Peyer's patch (tissue), 4 donors: ENCODE measurements at regions not wholly inside any gene's neighbourhood (a gene's known extent, or its start where the extent isn't known, plus 50 kb on each side); places are given as distances from the start of the nearest gene placed in this dataset.

Source experiments
- DNase-seq, 3 donors: peaks; one replicate each; pipeline ENCODE4 v3.0.0-alpha.2; 2017 to 2019
- H3K27ac ChIP-seq, 4 donors: fragments of 200-600 bp; sonication (generic); one replicate each; pipeline ENCODE4 v1.5.1; 2016 to 2019
- H3K27me3 ChIP-seq, 2 donors: fragments of 200-600 bp; sonication (generic); one replicate each; pipeline ENCODE4 v1.5.1; 2019
- H3K36me3 ChIP-seq, 3 donors: fragments of 200-600 bp; sonication (generic); one replicate each; pipeline ENCODE4 v1.5.1; 2016 to 2019
- H3K4me1 ChIP-seq, 4 donors: fragments of 200-600 bp; sonication (generic); one replicate each; pipeline ENCODE4 v1.5.1; 2016 to 2019
- H3K4me3 ChIP-seq, 4 donors: fragments of 200-600 bp; sonication (generic); 1 replicate in 3 of 4; 2 replicates in 1 of 4; pipeline ENCODE4 v1.5.1; 2016 to 2019; ENCODE audit warnings: mild to moderate bottlenecking in 1 of 4
- H3K9me3 ChIP-seq, 4 donors: fragments of 200-600 bp; sonication (generic); one replicate each; pipeline ENCODE4 v1.5.1; 2016 to 2019; ENCODE audit warnings: mild to moderate bottlenecking in 1 of 4
- POLR2A ChIP-seq, 2 donors: fragments of 450-650 bp; IDR thresholded peaks; one replicate each; pipeline ENCODE4 v1.5.1; 2017; ENCODE audit warnings: antibody characterized with exemption in 2 of 2, mild to moderate bottlenecking in 2 of 2, moderate library complexity in 2 of 2
- TF ChIP-seq, protein P1 (sequence below), 6 experiments: fragments of 450-650 bp in 4 of 6; fragments of 200-600 bp in 2 of 6; sonication (generic) in 1 of 6; IDR thresholded peaks; one replicate each; pipeline ENCODE4 v1.5.1; 2017 to 2019; ENCODE audit warnings: antibody characterized with exemption in 6 of 6, mild to moderate bottlenecking in 3 of 6, moderate library complexity in 1 of 6

DNA sequence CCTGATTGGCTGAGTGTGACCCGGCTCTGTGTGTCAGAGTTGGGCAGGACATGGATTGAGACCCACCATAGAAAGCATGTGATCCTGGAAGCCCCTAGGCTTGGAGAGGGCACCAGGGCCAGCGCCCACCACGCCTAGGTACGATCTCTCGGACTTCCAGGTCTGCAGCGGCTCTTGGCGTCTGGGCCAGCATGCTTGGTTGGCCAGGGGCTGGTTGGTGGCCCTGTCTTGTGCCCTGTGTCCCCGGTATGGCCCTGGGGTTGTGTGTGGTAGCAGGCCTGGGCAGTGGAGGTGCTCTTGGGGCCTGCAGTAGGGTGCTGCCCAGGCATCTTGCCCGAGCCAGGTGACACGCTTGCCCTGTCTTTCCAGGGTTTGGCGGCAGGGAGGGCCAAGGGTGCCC lies 210.6 kb downstream of the UBE3A start:
- peaks cover 0 to 9% (median 3%) of the 10 kb centered on the region in 4 donors for H3K9me3 ChIP-seq
- no peaks in the 10 kb centered on the region for H3K27me3 ChIP-seq
- H3K4me1 ChIP-seq, result no peaks in the 10 kb centered on the region
- H3K4me3 ChIP-seq, result no peak overlapping the region
- no peak for TF ChIP-seq POLR2A (IDR thresholded peaks at IDR 0.05)
- TF ChIP-seq, protein P1, sequence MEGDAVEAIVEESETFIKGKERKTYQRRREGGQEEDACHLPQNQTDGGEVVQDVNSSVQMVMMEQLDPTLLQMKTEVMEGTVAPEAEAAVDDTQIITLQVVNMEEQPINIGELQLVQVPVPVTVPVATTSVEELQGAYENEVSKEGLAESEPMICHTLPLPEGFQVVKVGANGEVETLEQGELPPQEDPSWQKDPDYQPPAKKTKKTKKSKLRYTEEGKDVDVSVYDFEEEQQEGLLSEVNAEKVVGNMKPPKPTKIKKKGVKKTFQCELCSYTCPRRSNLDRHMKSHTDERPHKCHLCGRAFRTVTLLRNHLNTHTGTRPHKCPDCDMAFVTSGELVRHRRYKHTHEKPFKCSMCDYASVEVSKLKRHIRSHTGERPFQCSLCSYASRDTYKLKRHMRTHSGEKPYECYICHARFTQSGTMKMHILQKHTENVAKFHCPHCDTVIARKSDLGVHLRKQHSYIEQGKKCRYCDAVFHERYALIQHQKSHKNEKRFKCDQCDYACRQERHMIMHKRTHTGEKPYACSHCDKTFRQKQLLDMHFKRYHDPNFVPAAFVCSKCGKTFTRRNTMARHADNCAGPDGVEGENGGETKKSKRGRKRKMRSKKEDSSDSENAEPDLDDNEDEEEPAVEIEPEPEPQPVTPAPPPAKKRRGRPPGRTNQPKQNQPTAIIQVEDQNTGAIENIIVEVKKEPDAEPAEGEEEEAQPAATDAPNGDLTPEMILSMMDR (IDR thresholded peaks at IDR 0.05), result no peak
- H3K27ac ChIP-seq, result no peak overlapping the region
- no peak for DNase-seq
- no peaks in the 10 kb centered on the region for H3K36me3 ChIP-seq

GRCh38 chr15:25230442-25230841 lies 208.4 kb downstream of the UBE3A start:
- H3K9me3 ChIP-seq, result peaks cover 0 to 9% (median 3%) of the 10 kb centered on the region in 4 donors
- no peak for TF ChIP-seq POLR2A (IDR thresholded peaks at IDR 0.05)
- TF ChIP-seq, protein P1 (IDR thresholded peaks at IDR 0.05), result no peak
- H3K36me3 ChIP-seq, result no peaks in the 10 kb centered on the region
- H3K27ac ChIP-seq, result no peak overlapping the region
- no peaks in the 10 kb centered on the region for H3K4me1 ChIP-seq
- H3K27me3 ChIP-seq, result no peaks in the 10 kb centered on the region
- H3K4me3 ChIP-seq, result no peak overlapping the region
- DNase-seq, result no peak

DNA sequence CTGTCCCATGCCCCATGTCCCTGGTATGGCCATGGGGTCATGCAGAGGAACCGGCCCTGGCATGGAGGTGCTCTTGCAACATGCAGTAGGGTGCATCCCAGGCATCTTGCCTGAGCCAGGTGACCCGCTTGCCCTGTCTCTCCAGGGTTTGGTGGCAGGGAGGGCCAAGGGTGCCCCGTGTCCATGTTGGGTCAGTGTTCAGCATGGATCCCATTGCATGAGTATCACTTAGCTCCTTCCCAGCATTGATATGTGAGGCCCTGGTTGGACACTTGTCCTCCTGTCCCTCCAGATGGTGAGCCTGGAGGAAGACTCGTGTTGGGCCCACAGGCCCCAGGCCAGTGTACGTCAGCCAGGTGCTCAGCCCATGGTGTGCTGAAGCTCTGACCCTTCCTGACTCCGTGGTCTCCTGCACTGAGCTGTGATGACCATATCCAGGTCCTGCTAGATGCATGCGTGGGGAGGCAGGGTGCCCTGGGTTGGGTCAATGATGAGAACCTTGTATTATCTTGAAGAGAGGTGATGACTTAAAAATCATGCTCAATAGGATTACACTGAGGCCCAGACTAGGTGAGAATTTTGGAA lies 205.0 kb downstream of the UBE3A start:
- TF ChIP-seq POLR2A (IDR thresholded peaks at IDR 0.05), result no peak
- TF ChIP-seq, protein P1 (IDR thresholded peaks at IDR 0.05), result no peak
- Histone ChIP-seq H3K9me3 (peaks cover 0 to 10% (median 3%) of the 10 kb centered on the region in 4 donors), H3K27me3 (no peaks in the 10 kb centered on the region), H3K4me1 (no peaks in the 10 kb centered on the region), H3K4me3 (no peak overlapping the region), H3K36me3 (no peaks in the 10 kb centered on the region), H3K27ac (no peak overlapping the region)
- no peak for DNase-seq

DNA sequence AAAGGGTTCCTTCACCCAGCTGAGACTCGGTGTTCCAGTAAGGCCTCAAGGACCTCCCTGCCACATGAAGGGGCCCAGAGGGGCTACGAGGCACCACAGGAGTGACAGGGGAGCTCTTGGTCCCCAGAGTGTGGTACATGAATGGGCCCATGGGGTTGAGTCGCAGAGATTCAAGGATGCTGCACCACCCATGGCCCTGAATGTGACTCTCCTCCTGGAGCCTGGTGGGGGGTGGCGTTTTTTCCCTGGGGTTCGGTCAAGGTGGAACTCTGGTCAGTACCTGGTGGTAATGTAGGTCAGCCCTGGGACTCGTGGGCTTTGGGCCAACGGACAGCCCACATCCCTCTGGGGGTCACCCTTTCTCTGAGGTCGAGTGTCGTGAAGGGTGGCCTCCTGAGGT lies 204.0 kb downstream of the UBE3A start:
- DNase-seq, result no peak
- no peaks in the 10 kb centered on the region for H3K36me3 ChIP-seq
- no peak overlapping the region for H3K27ac ChIP-seq
- H3K4me1 ChIP-seq, result no peaks in the 10 kb centered on the region
- H3K27me3 ChIP-seq, result no peaks in the 10 kb centered on the region
- H3K4me3 ChIP-seq, result no peak overlapping the region
- peaks cover 0 to 17% (median under 1%) of the 10 kb centered on the region in 4 donors for H3K9me3 ChIP-seq
- no peak for TF ChIP-seq POLR2A (IDR thresholded peaks at IDR 0.05)

- no peak for DNase-seq
- no peaks in the 10 kb centered on the region for H3K4me1 ChIP-seq
- no peak overlapping the region for H3K27ac ChIP-seq
- H3K36me3 ChIP-seq, result no peaks in the 10 kb centered on the region
- H3K9me3 ChIP-seq, result peaks cover 0 to 13% (median 0%) of the 10 kb centered on the region in 4 donors
- no peak for TF ChIP-seq POLR2A (IDR thresholded peaks at IDR 0.05)
- no peak overlapping the region for H3K4me3 ChIP-seq
- no peaks in the 10 kb centered on the region for H3K27me3 ChIP-seq
Measured at GRCh38 chr15:25235391-25235790, 203.4 kb downstream of the UBE3A start.

DNA sequence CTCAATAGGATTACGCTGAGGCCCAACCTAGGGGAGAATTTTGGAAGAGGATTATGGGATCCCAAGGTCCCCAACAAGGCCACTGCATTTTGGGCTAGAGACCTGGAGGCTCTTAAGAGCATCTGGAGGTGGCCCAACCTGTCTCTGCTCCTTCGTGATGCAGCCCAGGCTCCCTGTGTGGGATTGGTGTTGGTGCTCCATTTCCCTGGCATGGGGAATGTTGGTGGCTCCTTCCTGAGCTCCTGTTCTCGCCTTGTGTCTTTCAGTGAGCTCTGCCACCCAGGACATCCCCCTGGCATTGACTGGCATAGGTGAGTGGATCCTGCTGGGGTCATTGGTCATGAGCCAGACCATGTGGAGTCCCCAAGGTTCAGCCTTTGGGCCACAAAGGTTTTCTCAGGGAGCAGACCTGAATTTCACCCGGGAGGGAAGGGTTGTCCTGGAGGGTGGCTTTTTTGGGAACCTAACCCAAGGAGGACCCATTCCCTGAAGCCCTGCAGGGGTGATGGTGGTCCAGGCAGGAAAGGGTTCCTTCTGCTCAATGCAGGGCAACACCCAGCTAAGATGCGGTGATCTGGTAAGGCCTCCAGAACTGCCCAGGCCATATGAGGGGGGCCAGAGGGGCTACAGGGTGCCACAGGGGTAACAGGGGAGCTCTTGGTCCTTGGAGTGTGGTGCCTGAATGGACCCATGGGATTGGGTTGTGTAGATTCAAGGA lies 202.5 kb downstream of the UBE3A start:
- H3K4me1 ChIP-seq, result no peaks in the 10 kb centered on the region
- DNase-seq, result no peak
- H3K36me3 ChIP-seq, result no peaks in the 10 kb centered on the region
- TF ChIP-seq POLR2A (IDR thresholded peaks at IDR 0.05), result no peak
- TF ChIP-seq, protein P1 (IDR thresholded peaks at IDR 0.05), result no peak
- no peaks in the 10 kb centered on the region for H3K27me3 ChIP-seq
- no peak overlapping the region for H3K27ac ChIP-seq
- no peak overlapping the region for H3K4me3 ChIP-seq
- peaks cover 0 to 8% (median 0%) of the 10 kb centered on the region in 4 donors for H3K9me3 ChIP-seq
